ENCODE measurements at regions not wholly inside any gene's neighbourhood (a gene's known extent, or its start where the extent isn't known, plus 50 kb on each side); places are given as distances from the start of the nearest gene placed in this dataset.

- TF ChIP-seq CTCF (IDR thresholded peaks at IDR 0.05; ENCODE audit: insufficient read depth, low read length, missing control alignments), result no peak
- no peak for DNase-seq (ENCODE audit: low read depth, low spot score)
- H3K4me3 ChIP-seq (ENCODE audit: low read depth, low read length), result no peak overlapping the region
- CTCF ChIA-PET, result no interaction called here
- POLR2A ChIA-PET, result no interaction called here
Measured at GRCh38 chr3:180855364-180855763, 57.1 kb upstream of the FXR1 start.

- TF ChIP-seq CTCF (IDR thresholded peaks at IDR 0.05; ENCODE audit: insufficient read depth, low read length, missing control alignments), result no peak
- ChIA-PET CTCF (no interaction called here), POLR2A (no interaction called here)
- no peak overlapping the region for H3K4me3 ChIP-seq (ENCODE audit: low read depth, low read length)
- no peak for DNase-seq (ENCODE audit: low read depth, low spot score)
Measured at GRCh38 chr3:180855956-180856355, 56.5 kb upstream of the FXR1 start.

GRCh38 chr3:180860180-180860858 is 52.2 kb upstream of the FXR1 start:
- H3K4me3 ChIP-seq (ENCODE audit: low read depth, low read length), result no peak overlapping the region
- ChIA-PET POLR2A (no interaction called here), CTCF (no interaction called here)
- no peak for TF ChIP-seq CTCF (IDR thresholded peaks at IDR 0.05; ENCODE audit: insufficient read depth, low read length, missing control alignments)
- DNase-seq (ENCODE audit: low read depth, low spot score), result no peak

Measured in AG04449 (cell line).